ENCODE measurements at regions not wholly inside any gene's neighbourhood (a gene's known extent, or its start where the extent isn't known, plus 50 kb on each side); places are given as distances from the start of the nearest gene placed in this dataset.

GRCh38 chr2:147615726-147616125, 229.1 kb upstream of the ACVR2A start:
- TF ChIP-seq CTCF (IDR thresholded peaks at IDR 0.05) = no peak
- TF ChIP-seq POLR2A (IDR thresholded peaks at IDR 0.05) = no peak

Measured in suprapubic skin (tissue), 3 donors.